HK-2 (cell line): ENCODE measurements at regions not wholly inside any gene's neighbourhood (a gene's known extent, or its start where the extent isn't known, plus 50 kb on each side); places are given as distances from the start of the nearest gene placed in this dataset.
A peak's percentile ranks its signal among the peaks of the same experiment; 100 is the strongest.
"Not testable (repeated sequence)": the region's sequence is repeated elsewhere in the genome, so short reads cannot be mapped to it uniquely, and the experiment has no call there.

Experiments used
- DNase-seq: peaks from one replicate; pipeline ENCODE4 v3.0.0-alpha.2; 2018; ENCODE audit not compliant: unreplicated experiment

DNA sequence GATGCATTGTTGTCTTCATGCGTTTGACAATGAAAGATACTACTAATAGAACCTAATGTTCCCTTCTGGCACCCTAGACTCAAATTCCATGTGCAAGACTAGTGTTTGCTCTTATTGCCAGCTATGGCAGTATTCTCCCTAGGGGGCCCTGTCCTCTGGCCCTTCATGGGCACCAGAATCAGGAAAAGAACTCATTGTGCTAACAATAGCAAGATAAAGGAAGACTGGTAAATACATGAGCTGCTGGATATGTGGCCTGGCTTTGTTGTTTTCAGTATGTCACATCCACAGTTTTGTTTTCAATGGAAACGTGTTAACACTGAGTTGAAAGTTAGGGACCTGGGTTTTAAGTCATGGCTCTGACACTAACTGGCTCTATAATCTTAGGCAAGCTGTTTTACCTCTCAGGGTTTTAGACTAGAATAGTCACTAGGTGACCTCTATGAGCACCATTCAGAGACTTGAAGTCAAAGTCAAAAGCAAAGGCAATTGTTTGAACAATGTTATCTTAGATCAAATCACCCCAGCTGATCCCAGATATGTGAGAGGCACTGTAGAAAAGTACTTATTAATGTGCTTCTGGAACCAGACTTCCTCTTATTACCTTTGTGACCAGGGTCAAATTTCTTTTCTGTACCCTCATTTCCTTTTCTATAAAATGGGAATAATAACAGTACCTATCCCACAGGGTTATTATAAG, 253.7 kb upstream of the DIAPH2 start:
- no peak for DNase-seq

DNA sequence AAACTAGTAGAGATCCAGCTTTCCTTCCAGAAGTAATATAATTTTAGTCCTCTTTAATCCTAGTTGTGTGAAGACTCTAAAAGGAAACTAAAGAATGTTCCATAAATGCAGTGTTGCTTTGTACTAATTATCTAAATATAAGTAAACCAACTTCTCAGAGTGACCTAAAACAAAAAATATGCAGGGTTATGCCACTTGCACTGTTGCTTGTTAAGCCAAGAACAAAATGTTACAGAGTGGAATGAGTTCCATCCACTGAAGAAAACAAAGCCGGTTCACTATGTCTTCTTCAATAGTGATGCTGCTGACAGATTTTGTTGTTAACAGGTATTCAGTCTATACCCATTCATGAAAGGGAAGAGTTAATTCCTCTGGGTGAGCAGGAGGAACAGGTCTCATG, 252.0 kb upstream of the DIAPH2 start:
- DNase-seq = no peak

DNA sequence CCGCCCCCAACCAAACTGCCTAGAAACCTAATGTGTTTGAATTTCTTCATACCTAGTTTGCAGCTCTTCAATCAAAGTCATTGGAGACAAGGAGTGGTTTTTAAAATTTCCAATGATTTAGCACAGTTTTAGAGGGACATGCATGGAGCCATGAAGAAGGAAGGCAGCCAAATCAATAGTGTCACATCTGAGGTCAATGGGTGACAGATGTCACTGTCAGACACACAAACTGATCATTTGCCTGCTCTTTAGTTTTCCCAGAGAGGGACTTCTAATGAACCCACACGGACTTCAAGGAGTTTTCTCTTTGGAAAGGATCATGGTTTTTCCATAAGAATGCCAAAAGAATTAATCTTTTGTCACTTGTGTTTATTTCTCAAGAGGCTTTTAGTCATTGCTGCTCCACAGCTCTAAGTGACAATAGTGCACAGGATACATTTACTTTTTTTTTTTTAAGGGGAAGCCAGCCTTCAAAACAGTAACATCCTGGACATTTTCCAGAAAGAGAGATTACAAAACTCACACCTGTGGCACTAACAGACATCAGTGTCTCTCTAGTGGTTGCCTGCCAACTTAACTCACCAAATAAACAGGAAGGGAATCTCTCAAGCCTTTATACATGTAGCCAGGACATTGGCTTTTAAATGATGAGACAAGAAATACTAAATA, 251.1 kb upstream of the DIAPH2 start:
- no peak for DNase-seq

DNA sequence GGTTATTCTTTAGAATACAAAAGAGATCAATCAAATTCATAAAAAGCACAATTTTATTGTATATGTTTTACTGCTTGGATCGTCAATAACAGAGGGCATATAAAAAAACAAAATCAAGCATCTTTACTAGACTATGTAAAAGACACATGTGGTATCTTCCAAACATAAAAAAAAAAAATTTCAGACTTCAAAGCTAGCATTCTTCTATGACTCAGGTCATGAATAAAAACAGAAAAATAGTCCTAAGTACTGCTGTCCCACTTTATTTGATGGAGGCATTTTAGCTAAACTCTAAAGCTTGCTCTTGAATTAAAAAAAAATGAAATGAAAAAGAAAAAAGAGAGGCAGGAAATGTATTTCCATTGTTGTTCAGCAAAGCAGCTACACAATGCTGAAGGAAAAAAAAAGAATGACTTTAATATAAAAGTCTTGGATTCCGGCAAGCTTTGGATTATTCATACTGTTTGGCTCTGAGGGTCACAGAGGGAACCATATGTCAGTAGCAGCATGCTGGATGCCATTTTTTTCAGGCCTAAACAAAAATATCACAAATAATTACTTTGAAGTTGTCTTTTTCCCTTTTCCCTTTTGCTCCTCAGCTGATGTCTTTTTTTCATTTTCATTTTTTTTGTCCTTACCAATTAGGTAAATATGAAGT, 249.1 kb upstream of the DIAPH2 start:
- DNase-seq = no peak

DNA sequence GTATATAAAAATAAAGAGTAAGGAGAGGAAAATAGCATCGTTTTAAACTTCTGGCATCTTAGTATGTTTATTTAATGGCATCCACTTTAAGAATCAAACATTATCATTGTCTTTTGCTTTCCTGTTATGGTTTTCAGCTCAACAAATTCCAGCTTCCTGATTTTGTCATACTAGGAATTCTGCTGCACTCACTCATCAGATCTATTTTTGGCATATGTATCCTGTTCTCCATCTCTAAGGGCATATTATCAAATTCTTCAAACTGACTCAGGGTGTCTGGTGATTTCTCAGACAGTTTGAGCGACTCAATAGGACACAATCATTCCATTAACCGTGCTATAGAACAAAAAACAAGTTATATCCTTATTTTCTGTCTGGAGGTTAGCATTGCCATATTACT, 248.5 kb upstream of the DIAPH2 start:
- DNase-seq = no peak

DNA sequence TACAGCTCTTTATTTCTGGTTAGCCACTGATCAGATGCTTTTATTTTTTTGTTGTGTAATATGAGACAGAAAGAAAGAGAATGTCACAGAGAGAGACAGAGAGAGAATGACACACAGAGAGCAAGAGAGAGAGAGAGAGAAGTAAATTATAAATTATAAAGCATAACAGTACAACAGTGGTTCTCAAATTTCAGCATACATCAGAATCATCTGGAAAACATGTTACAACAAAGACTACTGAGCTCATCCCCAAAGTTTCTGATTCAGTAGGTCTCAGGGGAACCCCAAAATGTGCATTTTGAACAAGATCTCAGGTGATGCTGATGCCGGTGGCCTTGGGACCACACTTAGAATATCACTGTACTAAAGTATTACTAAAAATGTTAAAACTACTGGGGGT, 245.8 kb upstream of the DIAPH2 start:
- no peak for DNase-seq

DNA sequence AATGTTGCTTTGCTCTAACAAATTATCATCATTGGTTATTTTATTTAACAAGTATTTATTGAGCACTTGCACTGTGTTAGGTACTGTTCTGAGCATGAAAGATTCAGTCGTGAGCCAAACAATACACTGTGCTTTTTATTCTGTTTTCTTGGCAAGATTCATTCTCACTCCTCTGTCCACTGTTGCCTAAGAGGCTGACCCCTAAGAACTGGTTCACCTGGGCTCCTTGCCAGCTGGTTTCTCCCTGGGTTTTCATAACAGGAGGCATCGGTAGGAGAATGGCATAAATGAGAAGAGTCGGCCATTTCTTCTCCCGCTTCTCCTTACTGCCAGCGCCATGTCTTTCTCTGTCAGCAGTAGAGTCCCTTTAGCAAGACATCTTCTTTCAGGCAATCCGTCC, 243.7 kb upstream of the DIAPH2 start:
- DNase-seq = no peak

DNA sequence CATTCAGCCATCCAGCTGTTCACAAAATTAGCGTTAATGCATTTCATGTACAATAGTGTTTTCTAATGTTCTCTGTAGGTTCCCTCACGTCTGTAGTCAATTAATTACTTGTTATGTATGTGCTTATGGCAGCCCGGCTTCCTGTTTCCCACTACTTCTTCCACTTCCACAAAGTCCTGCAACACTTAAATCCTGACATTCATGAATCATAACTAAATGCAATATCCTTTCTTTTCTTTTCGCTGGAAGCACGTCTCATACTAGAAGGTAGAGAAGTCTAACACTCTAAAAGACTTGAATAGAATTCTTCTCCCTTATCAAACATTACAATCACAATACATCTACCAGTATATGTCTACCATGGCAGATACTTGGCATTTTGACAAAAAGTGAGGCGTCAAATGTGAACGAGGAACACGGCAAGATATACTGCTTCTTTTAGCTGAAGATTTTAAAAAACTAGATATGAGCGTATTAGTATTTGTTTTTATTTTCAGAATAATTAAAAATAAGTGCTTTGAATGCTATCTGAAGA, 239.0 kb upstream of the DIAPH2 start:
- DNase-seq = no peak

DNA sequence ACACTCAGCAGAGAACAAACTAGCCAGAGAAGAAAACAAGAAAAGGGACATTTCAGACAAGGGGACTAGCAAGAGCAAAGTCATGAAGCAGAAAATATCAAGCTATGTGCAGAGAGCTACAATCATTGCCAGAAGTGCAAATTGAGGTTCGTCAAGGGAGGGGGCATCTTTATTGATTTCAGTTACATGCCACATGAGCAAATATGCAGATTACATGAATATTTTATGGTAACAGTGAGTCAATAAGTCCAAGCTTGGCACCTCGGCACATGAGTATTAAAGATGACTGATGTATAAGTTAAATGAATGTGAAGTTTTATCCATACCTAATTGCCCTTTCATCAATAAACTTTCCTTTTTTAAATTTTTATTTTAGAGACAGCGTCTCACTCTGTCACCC, 238.1 kb upstream of the DIAPH2 start:
- no peak for DNase-seq

DNA sequence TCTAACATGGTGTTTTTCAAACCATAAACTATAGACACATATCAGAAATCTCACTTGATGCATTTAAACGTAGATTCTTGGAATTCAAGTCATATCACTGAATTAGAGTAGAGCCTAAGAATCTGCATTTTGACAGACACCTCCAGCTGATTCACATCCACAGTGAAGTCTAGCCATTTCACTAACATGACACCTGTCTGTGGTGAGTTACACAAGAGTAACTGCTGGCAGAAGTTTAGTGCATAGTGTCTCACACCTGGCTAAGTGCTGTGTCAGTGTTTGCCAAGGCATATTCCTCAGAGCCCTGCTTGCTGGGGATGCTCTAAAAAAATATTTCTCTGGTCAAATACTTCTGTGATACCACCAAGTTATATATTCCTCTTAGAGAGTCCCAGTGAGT, 237.5 kb upstream of the DIAPH2 start:
- no peak for DNase-seq

DNA sequence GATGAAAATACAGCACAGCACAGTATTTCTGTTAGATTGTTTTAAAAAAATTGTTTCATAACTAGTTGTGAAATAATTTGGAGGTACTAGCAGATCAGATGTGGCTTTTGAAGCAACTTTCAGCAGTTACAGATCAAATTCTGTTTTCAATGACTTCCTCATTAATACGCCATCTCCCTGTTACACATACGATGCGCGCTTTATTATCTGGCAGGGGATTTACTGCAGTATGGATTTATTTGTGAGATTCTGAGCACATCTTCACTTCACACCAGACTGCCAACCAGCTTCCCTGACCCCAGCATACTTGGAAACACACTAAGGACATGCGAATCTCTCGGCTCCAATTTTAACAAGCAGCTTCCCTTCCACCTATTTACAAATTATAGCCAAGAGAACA, 235.5 kb upstream of the DIAPH2 start:
- no peak for DNase-seq

DNA sequence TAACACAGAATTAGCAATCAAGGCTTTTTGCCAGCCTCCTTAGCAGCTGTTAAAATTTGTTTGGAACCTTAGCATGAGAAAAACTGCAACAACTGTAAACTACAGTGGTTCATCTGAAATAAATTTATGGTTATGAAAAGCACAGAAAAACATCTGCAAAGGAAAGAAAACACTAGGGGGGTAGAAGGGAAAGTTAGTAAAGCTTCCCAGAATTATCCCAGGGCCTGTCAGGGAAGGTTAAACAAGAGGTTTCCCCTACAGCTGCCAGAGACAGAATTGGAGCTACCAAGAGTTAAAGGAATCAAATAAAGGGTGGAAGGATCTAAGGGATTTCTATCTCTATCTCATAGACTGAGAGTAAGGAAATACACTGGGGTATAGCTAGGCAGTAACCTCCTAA, 234.7 kb upstream of the DIAPH2 start:
- DNase-seq = no peak

DNA sequence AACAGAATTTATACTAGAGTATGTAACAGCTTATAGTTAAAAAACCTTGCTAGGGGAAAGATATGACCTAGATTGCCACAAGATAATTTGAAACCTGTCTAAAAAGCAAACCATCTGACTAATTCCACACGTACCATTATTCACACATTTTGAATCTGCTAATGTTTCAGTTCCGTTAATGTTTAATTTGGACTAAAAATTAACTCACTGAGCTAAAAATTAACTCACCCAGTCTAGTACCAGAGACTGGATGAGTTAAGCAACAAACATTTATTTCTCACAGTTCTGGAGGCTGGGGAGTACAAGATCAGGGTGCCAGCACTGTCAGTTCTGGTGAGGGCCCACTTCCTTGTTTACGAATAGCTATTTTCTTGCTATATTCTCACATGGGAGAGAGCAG, 231.5 kb upstream of the DIAPH2 start:
- peak; percentile 10 for DNase-seq

DNA sequence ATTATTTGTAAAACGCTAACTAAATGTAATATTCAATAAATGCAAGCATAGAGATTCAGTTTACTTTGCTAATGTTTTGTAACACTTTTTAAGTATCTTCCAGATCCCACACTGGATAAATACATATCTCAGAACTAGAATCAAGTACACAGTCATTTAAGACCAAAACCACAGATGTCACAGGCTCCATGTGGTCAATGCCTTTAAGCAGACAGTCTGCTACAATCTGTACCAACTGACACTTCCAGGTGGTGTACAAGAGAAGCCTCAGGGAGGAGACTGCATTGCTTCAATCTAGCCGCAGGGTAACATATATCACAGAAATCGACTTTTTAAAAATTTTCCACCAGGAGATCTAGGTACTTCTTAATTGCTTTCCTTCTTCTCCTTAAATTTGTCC, 229.6 kb upstream of the DIAPH2 start:
- no peak for DNase-seq

DNA sequence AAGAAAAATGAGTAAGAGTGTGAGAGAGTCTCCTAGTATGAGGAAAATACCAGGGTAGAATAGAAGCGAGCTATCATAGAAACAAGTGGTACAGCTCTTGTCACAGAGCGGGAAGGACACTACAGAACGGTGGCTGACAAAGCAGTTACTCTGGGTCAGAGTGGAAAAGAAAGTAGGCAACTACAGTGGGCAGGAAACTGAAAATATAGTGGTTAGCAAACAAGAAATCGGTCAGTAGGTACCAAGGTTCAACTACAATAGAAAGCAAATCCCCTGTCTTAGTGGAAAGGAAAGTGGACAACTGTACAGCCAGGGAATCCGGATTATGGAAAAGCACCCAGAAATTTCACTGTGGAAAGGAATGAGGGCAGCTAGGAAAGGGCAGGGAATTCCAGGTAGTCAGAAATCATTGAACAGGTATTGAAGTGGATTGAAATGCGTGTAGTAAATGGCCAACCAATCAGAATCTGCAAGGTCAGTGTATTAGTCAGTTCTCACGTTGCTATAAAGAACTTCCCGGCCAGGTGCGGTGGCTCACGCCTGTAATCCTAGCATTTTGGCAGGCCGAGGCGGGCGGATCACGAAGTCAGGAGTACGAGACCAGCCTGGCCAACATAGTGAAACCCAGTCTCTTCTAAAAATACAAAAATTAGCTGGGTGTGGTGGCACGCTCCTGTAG, 219.6 kb upstream of the DIAPH2 start:
- no peak for DNase-seq

DNA sequence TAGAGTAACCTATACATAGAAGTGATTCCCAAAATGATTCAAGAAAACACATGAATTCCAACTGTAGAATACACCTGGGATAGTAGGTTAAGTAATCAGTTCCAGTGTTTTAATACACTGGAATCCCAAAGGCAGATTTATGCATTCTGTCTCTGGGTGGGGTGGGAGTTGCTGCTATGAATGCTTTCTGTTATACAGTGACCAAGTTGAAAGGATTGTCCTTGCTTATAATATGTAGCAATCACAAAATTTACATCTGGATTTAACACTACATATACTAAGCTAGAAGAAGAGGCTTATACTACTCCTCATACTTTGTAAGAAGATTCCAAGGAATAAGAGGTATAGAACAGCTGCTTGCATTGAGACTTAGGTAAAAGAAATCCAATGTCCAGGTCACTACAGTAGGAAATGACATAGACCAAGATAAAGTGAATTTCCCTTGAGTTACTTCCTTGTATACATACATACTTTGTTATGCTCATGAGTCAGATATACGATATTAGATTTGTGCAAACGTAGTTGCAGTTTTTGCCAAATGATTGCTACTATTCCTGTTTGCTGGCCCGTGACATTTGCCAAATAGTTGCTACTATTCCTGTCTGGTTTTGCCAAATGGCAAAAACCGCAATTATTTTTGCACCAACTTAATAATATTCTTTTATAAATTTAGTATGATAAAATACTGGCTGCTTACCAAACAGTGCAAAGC, 210.5 kb upstream of the DIAPH2 start:
- DNase-seq = no peak

DNA sequence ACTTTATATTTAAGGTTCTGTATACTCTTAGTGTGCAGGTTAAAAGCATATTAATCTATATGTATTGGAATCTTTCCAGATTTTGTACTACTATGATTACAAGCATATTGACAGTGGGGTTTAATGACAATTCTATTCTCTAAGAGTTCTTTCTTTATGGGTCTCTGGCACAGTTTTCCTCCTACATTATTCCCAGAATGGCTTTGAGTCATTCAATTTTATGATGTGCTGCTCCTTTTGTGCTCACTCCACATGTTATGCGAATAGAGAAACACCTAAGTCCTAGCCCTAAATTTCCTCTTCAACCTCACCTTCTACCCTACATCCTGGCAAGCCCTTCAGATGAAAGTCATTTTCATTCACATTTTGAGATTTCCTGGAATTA, 209.9 kb upstream of the DIAPH2 start:
- DNase-seq = no peak

DNA sequence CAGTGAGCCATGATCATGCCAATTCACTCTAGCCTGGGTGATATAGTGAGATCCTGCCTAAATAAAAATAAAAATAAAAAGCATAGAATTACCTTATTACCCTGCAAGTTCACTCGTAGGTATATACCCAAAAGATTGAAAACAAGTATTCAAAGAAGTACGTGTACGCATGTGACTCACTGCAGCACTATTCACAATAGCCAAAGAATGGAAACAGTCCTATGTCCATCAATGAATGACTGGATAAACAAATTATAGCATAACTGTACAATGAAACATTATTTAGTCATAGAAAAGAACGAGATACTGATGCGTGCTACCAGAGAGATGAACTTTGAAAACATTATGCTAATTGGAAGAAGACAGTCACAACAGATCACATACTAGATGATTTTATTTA, 204.6 kb upstream of the DIAPH2 start:
- no peak for DNase-seq

DNA sequence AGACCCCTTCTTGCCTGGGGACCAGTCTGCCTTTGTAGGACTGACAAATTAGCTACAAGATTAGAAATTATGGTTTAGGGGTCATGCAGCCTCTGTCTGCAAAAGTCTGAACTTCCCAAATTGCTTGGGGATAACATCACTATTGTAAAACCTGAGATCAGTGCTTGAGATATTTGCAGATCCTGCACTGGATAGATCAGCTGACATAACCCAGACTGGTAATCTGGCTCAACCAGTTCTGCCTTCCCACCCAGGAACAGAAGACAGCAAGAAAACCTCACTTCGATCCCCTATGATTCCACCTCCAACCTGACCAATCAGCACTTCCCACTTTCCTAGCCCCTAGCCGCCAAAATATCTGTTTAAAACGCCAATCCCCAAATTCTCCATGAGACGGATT, 202.8 kb upstream of the DIAPH2 start:
- no peak for DNase-seq

DNA sequence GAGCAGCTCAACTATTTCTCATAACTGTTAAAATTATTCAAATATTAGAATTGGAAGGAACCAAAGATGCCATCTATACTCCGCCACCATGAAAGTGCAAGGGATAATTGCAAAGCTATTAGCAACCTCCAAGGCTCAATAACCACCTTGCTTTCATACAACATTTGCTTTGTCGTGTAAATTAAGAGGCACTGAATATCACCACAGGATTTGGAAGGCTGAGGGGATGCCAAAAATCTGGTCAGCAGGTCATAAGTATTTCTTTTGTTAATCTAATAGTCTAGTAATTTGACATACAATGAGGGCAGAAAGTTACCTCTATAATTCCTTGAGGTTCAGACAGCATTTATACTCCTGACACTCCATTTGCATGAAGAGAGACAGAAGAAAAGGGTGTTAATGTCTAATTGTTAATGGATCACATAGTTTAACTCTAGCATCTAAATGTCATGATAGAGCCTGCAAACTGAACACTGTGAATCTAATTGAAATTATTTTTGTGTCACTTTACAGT, 200.9 kb upstream of the DIAPH2 start:
- no peak for DNase-seq

DNA sequence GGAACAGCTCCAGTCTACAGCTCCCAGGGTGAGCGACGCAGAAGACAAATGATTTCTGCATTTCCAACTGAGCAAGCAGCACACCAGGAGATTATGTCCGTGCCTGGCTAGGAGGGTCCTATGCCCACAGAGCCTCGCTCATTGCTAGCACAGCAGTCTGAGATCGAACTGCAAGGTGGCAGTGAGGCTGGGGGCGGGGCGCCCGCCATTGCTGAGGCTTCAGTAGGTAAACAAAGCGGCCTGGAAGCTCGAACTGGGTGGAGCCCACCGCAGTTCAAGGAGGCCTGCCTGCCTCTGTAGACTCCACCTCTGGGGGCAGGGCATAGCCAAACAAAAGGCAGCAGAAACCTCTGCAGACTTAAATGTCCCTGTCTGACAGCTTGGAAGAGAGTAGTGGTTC, 198.0 kb upstream of the DIAPH2 start:
- DNase-seq = not testable (repeated sequence)

DNA sequence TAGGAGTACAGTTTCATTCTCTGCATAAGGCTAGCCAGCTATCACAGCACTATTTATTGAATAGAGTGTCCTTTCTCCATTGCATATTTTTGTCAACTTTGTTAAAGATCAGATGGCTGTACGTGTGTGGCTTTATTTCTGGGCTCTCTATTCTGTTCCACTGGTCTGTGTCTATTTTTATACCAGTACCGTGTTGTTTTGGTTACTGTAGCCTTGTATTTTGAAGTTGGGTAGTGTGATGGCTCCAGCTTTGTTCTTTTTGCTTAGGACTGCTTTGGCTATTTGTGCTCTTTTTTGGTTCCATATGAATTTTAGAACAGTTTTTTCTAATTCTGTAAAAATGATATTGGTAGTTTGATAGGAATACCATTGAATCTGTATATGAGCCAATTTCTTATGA, 182.1 kb upstream of the DIAPH2 start:
- no peak for DNase-seq
